HG02610 (cell line): ENCODE measurements at regions not wholly inside any gene's neighbourhood (a gene's known extent, or its start where the extent isn't known, plus 50 kb on each side); places are given as distances from the start of the nearest gene placed in this dataset.

Experiments used
- ATAC-seq: cut with Tn5 transposase; IDR thresholded peaks from one replicate; pipeline ENCODE4 v1.9.1; 2021; ENCODE audit warnings: mild to moderate bottlenecking, moderate library complexity; ENCODE audit not compliant: unreplicated experiment

DNA sequence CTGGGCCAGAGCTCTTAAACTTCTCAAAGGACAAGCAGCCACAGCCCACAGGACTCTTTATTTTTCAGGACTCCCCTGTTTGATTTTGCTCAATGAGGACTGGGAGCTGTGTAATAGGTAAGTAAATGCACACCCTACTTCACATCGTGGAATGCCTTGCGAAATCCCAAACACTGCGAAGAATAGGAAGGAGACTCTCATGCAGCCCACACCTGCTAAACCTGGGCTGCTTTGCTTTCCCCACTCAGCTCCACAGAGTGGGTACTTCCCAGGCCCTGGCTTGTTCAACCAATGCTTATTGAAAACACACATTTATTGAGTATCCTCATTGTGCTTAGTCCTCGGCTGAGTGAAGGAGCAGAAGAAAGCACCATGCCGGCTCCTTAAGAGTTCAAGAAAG, 103.3 kb upstream of the FSTL4 start:
- ATAC-seq = no peak

DNA sequence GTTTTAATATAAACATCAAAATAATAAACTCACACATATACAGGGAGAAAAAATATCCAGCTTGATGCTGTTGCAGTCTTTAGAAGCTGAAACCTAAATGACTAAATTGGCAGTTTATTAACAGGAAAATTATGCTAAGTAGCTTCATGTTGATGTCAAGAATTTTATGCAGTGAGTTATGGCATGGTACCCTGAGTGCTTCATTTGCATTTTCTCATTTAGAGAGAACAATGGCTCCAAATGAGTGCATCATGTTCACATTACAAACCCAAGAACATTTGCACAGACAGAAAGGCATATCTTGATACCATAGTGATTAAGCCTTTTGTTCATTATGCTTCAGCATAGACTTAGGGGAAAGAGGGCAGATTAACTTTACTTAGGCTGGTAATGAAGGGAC, 102.9 kb upstream of the FSTL4 start:
- no peak for ATAC-seq

DNA sequence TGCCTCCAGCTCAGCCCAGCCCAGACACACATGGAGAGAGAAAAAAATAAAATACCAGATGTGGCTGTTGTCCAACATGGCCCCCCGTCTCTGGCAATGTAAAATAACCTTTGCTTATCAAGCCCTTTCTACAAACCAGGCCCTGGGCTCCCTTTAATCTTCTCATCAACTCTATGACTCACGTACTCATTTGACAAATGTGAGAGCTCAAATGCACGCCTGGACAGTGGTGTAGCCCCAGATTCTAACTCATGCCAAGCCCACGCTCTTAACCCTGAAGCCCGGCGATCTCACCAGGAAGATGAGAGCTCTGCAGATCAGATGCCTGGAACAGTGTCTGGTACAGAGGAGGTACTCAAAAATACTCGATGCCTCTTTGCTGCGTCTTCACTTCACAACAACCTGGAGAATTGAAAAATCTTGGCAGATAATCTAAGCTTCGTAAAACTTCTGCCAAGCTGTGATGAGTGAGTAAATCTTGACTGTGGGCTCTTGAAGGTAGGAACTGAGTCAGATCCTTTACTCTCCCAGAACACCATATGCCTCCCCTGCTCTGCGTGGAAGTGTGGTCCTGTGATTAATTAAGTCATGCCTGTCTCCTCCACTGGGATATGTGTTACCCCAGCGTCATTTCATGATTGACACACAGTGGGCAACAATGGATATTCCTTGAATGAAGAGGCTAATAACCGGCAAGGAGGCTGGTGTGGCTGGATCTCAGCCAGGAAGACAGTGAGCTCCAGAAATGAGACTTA, 102.0 kb upstream of the FSTL4 start:
- ATAC-seq = no peak

DNA sequence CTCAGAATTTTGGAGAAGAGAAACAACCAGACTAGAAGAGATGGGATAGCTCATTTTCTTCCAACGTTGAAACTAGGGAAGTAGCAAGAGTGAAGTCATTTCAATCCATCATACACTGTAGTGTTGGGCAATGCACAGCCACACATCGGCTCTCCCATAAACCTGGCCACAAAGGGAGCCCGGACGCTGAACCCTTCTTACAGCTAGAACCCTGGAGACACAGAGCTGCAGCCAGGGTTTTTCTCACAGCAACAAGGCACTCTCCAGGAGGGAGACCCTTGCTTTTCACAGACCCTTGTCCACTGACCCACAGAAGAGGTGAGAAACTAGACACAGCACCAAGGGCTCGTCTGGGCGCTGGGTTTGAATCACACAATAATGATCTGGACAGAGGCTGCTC, 101.4 kb upstream of the FSTL4 start:
- no peak for ATAC-seq

DNA sequence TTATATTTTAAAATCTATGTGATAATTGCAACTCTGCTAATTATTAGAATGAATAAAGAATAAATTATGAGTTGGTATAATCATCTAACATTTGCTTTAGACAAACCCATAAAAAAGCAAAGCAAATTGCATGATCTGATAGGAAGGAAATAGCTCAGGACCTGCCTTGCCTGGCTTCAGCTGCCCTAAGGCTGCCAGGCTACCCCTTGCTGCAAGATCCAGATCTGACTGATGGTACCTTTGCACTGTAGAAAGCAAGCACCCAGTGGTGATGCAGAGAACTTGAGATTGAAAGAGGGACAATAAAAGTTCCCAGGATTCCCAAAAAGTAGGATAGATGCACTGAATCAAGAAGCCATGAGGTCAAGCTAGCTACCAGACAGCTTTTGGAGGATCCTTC, 100.9 kb upstream of the FSTL4 start:
- ATAC-seq = no peak

DNA sequence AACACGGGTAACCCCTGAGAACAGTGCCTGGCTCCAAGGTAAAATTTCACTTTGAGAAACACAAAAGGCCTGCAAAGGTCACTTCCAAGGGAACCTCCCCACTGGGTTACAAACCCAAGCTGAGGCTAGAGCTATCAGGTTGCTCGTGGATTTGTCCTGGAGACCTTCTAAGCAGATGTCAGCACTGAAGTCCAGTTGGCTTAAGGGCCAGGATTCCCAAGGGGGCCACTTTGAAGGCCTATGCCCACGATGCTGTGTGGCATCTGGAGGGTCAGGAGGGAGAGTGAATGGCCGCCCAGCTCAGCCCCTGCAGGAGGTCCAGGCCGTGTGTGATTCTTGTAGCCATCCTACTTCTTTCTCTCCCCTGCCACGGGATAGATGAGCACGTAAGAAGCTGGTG, 100.2 kb upstream of the FSTL4 start:
- ATAC-seq = no peak

DNA sequence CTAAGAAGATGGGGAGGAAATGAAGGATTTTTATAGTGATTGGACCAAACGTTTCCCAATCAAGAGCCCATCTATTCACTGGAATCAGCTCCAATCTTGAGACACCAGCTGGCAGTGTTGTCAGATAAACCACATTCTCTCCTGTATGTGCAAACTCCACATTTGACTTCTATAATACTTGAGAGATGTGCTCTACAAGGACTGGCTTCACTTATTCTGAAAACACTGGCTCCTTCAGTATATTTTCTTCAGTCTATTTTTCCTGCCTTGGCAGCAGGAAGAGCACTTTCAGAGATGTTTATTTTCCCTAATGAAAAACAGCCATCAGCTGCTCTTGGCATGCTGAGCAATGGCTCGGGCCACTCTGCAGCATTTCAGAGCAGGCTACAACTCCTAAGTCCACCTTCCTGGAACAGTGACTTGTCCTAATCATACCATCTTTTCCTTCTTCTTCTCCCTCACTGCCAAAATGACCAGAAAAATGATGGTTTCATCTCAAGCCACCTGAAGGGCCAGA, 96.9 kb upstream of the FSTL4 start:
- no peak for ATAC-seq

DNA sequence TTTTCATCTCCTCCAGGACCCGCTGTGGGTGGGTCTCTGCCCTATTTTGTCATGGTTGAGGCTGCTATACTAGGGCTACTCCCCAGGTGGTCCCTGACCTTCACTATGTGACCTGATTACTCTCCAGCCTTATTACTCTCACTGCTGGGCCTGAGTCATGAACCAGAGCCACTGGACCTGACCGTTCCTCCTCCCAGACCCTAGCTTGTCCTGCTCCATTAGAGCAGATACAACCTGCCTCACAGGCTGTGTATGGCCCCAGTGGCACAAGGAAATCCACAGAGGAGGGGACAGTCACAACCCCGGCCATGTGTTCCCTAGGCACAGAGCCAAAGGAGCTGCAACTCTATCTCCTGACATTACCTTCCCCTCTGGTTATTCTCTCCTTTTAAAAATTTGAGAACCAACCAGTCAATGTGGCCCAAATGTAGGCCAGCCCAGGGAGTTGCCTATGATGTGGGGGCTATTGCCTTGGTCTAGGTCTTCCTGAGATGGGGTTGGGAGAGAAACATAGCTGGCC, 96.0 kb upstream of the FSTL4 start:
- no peak for ATAC-seq

DNA sequence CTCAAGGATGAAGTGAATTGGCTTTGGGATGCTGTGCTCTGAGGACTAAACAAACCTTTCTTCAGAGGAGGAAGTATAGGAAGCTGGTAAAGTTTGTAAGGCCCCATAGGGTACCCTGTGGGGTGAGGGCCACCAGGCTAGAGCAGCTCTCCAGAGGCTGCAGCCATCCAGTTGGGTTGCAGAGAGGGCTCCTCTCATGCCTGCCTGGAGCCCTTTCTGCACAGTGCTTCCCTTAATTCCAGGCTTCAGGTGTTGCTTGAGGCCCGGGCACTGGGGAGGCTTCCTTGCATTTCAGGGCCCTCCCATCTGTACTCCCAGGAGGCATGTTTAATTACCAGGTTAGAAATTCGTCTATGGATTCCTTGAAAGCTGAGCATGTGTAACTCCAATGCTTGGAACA, 95.3 kb upstream of the FSTL4 start:
- no peak for ATAC-seq

DNA sequence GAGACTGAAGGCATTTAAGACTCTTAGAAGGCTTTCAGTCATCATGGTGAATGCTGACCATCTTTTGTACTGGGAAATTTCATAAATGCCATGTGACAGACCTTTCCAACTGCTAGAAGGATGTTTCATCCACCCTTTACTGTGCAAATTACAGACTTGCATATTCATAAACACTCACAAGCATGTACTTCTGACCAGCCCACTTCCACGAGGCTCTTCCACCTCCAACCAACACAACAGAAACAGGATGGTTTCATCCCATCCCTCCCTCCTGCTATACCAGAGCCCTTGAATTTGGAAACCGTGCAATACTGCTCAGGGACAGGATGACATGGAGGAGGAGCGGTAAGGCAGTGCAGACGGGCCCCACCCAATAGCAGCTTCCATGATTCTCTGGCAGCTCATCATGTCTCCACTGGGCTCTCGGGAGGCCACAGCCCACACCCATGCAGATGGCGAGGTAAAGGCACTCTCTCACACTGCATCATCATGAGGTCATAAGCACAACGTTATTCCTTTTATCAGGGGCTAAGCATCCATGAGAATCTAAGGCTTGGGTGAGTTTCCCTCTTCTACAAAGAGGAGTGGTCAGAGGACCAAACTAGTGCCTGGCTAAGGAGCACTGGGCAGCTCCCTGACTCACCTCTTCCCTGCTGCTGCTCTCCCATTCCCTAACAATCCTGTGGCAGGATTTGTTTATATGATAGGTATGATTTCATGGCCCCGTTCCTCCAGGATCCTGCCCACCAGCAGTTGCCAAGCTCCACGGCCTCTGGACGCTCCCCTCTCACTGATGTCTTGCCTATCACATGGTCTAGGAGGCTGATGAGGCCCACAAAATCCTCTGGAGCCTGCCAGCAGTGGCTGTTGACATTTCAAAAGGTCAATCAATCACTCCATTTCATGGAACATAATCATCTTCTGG, 94.4 kb upstream of the FSTL4 start:
- no peak for ATAC-seq

DNA sequence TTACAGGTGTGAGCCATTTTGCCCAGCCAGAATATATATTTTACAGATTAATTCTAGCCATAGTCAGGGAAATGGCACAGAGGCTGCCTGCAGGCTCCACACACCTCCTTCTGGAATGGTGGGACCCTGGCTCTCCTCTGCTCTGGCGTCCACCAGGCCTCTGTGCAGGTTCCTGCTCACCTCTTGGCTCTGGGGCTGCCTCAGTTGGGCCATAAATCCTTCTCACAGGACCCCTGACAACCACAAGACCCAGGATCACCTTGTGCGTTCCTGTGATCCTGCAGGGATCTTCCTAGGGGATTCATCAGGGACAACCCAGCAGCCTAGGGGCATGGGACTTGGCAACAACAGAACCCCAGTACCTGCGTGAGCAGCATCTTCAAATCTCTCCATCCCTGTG, 93.0 kb upstream of the FSTL4 start:
- ATAC-seq = no peak

DNA sequence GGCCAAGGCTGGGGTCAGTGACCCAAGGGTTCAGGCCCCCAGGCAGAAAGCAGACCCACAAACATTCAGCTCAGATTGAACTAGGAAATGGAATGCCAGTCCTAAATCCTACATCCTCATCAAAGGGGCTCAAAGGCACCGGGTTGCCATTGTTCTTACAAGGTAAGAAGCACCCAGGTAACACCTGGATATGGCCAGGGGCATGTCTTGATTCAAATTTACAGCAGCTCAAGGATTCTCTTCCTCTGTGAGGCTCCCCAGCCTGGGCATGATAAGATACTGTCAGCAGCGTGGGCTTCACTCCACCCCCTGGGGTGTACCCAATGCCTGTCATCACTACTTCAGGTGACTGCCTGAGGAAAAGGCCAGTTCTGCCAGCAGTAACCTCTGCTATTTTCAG, 92.1 kb upstream of the FSTL4 start:
- no peak for ATAC-seq

DNA sequence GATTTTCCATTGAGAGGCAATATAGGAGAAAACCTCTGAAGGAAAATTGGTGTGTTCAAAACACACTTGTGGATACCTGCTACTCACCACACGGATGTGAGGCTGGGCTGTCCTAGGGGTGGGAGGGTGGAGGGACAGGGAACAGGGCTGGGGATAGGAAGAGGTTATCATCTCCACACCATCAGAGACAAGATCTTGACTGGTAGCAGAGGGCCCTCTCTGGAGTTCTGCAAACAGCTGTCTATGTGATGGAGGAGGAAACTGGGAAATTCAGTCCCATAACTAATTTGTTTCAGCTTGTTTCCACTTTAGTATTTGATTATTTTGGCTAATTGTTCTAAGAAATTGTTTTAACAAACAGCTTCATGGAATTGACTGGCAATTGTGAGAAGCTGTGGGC, 91.6 kb upstream of the FSTL4 start:
- no peak for ATAC-seq

DNA sequence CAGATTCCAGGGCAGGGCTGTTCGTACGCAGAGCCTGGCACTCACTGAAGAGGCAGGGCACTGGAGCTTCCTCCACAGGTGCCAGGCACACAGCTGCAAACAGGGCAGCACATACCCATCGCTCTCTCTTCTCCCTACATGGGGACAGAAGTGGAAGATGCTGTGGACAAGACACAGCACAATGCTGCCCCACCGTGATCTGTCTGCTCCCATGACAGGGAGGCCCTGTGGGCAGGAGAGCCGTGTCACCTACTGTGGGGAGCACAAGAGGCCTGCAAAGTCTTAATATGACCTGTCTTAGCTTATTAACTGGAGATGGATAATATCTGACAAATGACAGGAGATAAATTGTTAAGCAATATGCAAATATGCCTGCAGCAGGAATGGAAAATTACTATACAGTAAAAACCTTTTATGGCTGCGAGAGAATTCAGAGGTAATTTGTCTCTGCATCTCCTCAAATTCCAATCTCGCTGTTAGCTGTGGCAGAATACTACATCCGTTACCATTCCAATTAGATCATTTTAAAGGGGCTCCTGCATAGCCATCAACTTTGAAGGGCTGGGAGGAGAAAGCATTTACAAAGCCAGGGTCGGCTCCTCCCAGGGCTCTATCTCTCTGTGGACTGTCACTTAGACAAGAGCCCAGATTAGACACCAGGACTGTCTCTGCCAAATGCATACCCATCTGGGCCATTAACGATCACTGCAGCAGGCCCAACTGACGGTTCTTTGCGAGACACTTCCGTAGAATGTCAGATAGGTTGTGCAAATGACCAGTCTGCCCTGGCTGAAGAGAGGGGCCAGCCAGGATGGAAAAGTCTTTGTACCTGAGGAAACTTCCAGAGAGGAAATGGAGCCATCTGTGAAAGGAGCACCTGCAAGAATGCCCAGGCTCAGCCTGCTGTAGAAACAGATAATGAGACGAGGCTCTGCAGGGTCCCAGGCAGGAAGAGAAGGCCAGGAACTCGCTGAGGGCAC, 90.7 kb upstream of the FSTL4 start:
- ATAC-seq = no peak

DNA sequence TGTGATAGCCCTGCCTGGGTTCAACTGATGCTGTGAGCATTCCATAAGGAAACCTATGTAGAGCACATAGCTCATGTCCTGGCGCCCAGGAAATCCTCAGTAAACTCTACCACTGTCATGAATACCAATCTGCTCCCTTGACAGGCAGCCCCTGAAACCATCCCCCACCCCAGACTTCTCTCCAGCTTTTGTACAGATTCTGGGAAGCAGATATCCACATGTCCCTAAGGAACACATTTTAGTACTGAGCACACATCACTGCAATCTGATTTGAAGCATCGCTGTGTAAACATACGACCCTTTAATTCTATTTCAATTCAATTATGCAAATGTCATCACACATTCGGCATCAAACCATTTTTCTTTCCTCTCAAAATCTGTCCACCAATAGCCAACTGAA, 89.5 kb upstream of the FSTL4 start:
- no peak for ATAC-seq

DNA sequence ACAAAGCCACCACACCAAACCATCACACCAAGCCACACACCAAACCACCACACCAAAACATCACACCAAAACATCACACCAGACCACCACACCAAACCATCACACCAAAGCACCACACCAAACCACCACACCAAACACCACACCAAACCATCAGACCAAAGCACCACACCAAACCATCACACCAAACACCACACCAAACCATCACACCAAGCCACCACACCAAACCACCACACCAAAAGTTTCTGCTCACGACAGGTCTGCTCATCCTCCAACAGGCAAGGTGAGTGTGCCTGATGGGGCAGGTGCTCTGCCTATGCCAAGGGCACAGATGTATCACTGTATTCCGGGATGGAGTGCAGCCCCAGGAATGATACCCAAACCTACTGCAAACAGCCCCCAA, 87.9 kb upstream of the FSTL4 start:
- ATAC-seq = no peak

DNA sequence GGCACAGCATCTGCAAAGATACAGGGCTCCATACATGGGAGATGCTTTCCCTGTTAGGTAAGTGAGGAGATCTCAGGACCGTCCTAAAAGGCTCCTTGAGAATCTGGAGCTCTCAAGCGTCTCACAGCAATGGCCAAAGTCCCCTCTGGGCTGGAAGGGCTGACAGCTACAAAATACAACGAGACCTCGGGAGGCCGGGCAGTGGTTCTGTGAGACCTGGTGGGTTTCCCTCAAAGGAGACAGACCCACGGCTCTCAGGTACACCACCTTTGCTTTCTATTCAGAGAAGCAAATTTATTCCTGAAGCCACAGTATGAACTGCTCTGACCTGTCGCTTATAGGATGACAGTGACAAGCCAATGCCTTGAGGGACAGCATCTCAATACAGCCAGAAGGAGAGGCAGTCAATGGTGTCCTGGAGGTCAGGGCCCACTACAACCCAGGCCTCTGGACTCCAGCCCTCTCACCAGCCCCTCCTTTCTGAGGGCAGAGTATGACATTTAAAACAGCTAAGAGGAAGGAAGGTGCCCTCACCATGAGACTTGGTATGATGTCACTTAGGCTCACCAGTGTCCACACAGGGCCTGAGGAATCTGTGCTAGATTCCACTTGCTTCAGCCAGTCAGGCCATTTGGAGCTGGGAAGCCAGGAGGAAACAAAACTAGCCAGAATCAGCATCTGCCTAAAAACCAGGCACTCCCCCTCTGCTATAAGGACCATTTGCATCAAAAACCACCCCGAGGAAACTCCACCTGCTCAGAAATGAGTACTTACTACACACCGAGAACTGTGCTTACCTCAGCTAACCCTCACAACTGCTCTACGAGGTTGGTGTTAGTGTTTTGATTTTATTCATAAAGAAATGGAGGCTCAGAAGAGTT, 86.5 kb upstream of the FSTL4 start:
- peak; percentile 92 for ATAC-seq

DNA sequence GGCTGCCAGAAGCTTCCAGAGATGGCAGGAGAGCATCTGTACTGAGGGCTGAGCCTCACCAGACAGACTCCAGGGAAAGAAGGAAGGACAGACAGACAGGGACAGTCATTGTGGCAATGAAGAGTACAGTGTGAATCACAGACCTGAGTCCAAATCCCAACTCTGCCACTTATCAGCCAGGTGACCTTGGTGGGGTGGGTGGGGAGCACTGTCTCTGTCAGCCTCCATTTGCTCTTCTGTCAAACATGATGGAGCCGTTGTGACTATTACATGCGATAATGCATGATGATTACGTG, 85.9 kb upstream of the FSTL4 start:
- ATAC-seq = no peak

DNA sequence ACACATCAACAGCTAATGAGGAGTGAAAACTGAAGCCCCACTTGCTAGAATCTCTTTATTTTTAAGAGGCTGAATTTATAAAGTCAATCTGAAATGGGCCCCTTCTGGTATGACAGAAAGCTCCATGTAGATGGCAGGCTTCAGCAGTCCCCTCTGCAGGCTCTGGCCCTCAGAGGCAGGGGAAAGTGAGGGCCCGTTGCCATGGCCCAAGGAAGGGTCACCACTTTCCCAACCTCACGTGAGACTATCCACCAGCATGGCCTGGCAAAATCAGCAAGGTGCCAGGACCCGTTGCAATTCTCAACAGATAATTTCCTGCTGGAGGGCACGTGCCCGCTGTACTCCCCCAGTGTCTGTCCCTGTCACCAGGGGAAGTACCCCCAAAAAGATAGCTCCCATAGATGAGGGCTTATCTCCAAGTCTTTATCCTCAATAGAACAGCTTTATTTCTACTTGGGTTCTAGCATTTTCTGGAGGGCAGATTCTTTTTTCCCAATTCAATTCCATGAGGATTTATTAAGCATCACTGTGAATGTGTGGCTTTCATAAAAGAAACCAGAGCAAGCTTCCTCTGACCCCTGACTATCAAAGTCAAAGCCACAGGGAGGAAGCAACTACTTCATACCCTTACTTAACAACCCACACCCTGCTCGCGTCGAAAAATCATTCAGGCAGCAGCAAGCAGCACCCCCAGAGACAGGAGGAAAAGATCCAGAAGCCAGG, 85.4 kb upstream of the FSTL4 start:
- ATAC-seq = no peak
